SK-N-SH (cell line): ENCODE measurements at regions not wholly inside any gene's neighbourhood (a gene's known extent, or its start where the extent isn't known, plus 50 kb on each side); places are given as distances from the start of the nearest gene placed in this dataset.

ENCODE experiments used
- CTCF ChIA-PET: fragments of 300-600, 350-600 bp; formaldehyde crosslinking; extraction: SDS; loops from one replicate; lab custom pipeline; 2021; lab: Yijun Ruan, JAX
- POLR2A ChIA-PET: fragments of 350-600 bp; sonication (Branson Sonifier 250); formaldehyde crosslinking; extraction: SDS; loops from one replicate; lab custom pipeline; 2020; ENCODE audit warnings: antibody characterized with exemption, inconsistent platforms; lab: Yijun Ruan, JAX
- DNase-seq: peaks from one replicate; pipeline ENCODE4 v3.0.0; 2012
- H2AFZ ChIP-seq: fragments of 200-600 bp; sonication (generic); 2 replicates; pipeline ENCODE4 v1.8.1; 2016; ENCODE audit warnings: antibody characterized with exemption, mild to moderate bottlenecking, low read depth
- H3F3A ChIP-seq: fragments of 200-600 bp; sonication (generic); replicated peaks from 2 replicates; pipeline ENCODE3; 2016; ENCODE audit warnings: antibody characterized with exemption, mild to moderate bottlenecking; ENCODE audit not compliant: insufficient read depth
- H3K27ac ChIP-seq, 2 experiments: fragments of 200-500 bp in 1 of 2; fragments of 200-600 bp in 1 of 2; sonication (Bioruptor generic) in 1 of 2; sonication (generic), shearing (Covaris generic) in 1 of 2; 2 replicates each; pipeline versions ENCODE4 v1.5.1 to v1.6.1; 2014 to 2016; ENCODE audit warnings: low read depth in 2 of 2, inconsistent platforms in 1 of 2, low read length in 1 of 2, mild to moderate bottlenecking in 1 of 2, mixed read lengths in 1 of 2
- H3K27me3 ChIP-seq: fragments of 200-600 bp; sonication (generic), shearing (Covaris generic); 2 replicates; pipeline ENCODE4 v1.6.1; 2016; ENCODE audit warnings: mixed run types; ENCODE audit not compliant: insufficient read depth
- H3K36me3 ChIP-seq, 2 experiments: fragments of 200-500 bp in 1 of 2; fragments of 200-600 bp in 1 of 2; sonication (Bioruptor generic) in 1 of 2; sonication (generic) in 1 of 2; replicated peaks in 1 of 2; 2 replicates each; pipeline versions ENCODE3 to v1.5.1; 2014 to 2016; ENCODE audit warnings: low read length in 1 of 2, mild to moderate bottlenecking in 1 of 2; ENCODE audit not compliant: insufficient read depth in 2 of 2, control insufficient read depth in 1 of 2
- H3K4me1 ChIP-seq, 2 experiments: fragments of 200-500 bp in 1 of 2; fragments of 200-600 bp in 1 of 2; sonication (Bioruptor generic) in 1 of 2; sonication (generic), shearing (Covaris generic) in 1 of 2; 2 replicates each; pipeline versions ENCODE4 v1.5.1 to v1.6.1; 2014 to 2016; ENCODE audit warnings: low read depth in 1 of 2, low read length in 1 of 2, mixed run types in 1 of 2; ENCODE audit not compliant: insufficient read depth in 2 of 2, control insufficient read depth in 1 of 2
- H3K4me2 ChIP-seq: fragments of 200-600 bp; sonication (generic), shearing (Covaris generic); 2 replicates; pipeline ENCODE4 v1.6.1; 2017; ENCODE audit warnings: mixed run types
- H3K4me3 ChIP-seq, 2 experiments: fragments of 200-500 bp in 1 of 2; fragments of 200-600 bp in 1 of 2; sonication (Bioruptor generic) in 1 of 2; sonication (generic), shearing (Covaris generic) in 1 of 2; 2 replicates each; pipeline versions ENCODE4 v1.5.1 to v1.8.1; 2014 to 2016; ENCODE audit warnings: low read depth in 2 of 2, inconsistent platforms in 1 of 2, low read length in 1 of 2, mild to moderate bottlenecking in 1 of 2, mixed read lengths in 1 of 2, moderate library complexity in 1 of 2
- H3K79me2 ChIP-seq: fragments of 200-600 bp; sonication (generic); 2 replicates; pipeline ENCODE4 v1.8.1; 2017; ENCODE audit warnings: mild to moderate bottlenecking; ENCODE audit not compliant: insufficient read depth
- H3K9ac ChIP-seq: fragments of 200-600 bp; sonication (generic); 2 replicates; pipeline ENCODE4 v1.6.1; 2017; ENCODE audit warnings: mixed run types
- H3K9me2 ChIP-seq: fragments of 200-600 bp; sonication (generic); 2 replicates; pipeline ENCODE4 v1.6.1; 2017; ENCODE audit warnings: mixed run types
- H3K9me3 ChIP-seq: fragments of 200-600 bp; sonication (generic); 2 replicates; pipeline ENCODE4 v1.6.1; 2017; ENCODE audit warnings: mixed run types, mild to moderate bottlenecking, moderate library complexity
- H4K20me1 ChIP-seq: fragments of 200-600 bp; sonication (generic); 2 replicates; pipeline ENCODE4 v1.6.1; 2017; ENCODE audit warnings: mild to moderate bottlenecking, mixed run types; ENCODE audit not compliant: insufficient read depth
- CHD2 ChIP-seq: fragments of 150-350 bp; IDR thresholded peaks from 2 replicates; pipeline ENCODE4 v1.6.1; 2018; ENCODE audit warnings: low read length; ENCODE audit not compliant: partially characterized antibody
- EZH2phosphoT487 ChIP-seq: fragments of 200-600 bp; sonication (generic); IDR thresholded peaks from 2 replicates; pipeline ENCODE4 v1.6.1; 2017; ENCODE audit warnings: low read depth, mixed run types, mild to moderate bottlenecking, antibody characterized with exemption, moderate library complexity, borderline replicate concordance
- FOSL2 ChIP-seq: IDR thresholded peaks from 2 replicates; pipeline ENCODE4 v1.4.0; 2012; ENCODE audit warnings: low read depth, mild to moderate bottlenecking, moderate library complexity, borderline replicate concordance
- FOXJ3 ChIP-seq: sonication (generic); formaldehyde crosslinking; IDR thresholded peaks from 2 replicates; pipeline ENCODE4 v1.5.1; 2020; ENCODE audit warnings: mild to moderate bottlenecking, missing genetic modification reagents
- FOXM1 ChIP-seq: IDR thresholded peaks from 2 replicates; pipeline ENCODE4 v1.4.0; 2012; ENCODE audit warnings: low read depth, mild to moderate bottlenecking
- GATA2 ChIP-seq: sonication (generic); formaldehyde crosslinking; IDR thresholded peaks from 2 replicates; pipeline ENCODE4 v1.5.0; 2020; ENCODE audit warnings: mild to moderate bottlenecking, missing genetic modification reagents
- MEF2A ChIP-seq: IDR thresholded peaks from 2 replicates; pipeline ENCODE4 v1.4.0; 2012; ENCODE audit warnings: low read depth, borderline replicate concordance
- NFIC ChIP-seq: IDR thresholded peaks from 2 replicates; pipeline ENCODE4 v1.4.0; 2012; ENCODE audit warnings: borderline replicate concordance
- RAD21 ChIP-seq: IDR thresholded peaks from 2 replicates; pipeline ENCODE4 v1.6.1; 2012; ENCODE audit warnings: mild to moderate bottlenecking, low read length
- RCOR1 ChIP-seq: fragments of 150-350 bp; IDR thresholded peaks from 2 replicates; pipeline ENCODE4 v1.6.1; 2017; ENCODE audit warnings: antibody characterized with exemption, low read length
- TCF12 ChIP-seq: IDR thresholded peaks from 2 replicates; pipeline ENCODE4 v1.4.0; 2012
- TEAD4 ChIP-seq: IDR thresholded peaks from 2 replicates; pipeline ENCODE4 v1.4.0; 2012; ENCODE audit warnings: mild to moderate bottlenecking, borderline replicate concordance; ENCODE audit not compliant: insufficient read depth
- USF1 ChIP-seq: IDR thresholded peaks from 2 replicates; pipeline ENCODE4 v1.4.0; 2012; ENCODE audit warnings: low read depth, borderline replicate concordance
- YY1 ChIP-seq: IDR thresholded peaks from 2 replicates; pipeline ENCODE4 v1.4.0; 2012; ENCODE audit warnings: low read depth, mild to moderate bottlenecking
- ZBTB33 ChIP-seq: IDR thresholded peaks from 2 replicates; pipeline ENCODE4 v1.4.0; 2012; ENCODE audit warnings: low read depth, borderline replicate concordance
- WGBS: methylation state at CpG from one replicate; pipeline ENCODE4 v1.1.6; 2017; ENCODE audit warnings: low lambda C conversion rate; 5-methylcytosine and 5-hydroxymethylcytosine counted together
- TF ChIP-seq, protein P1 (sequence below): IDR thresholded peaks from 2 replicates; pipeline ENCODE4; 2012
- TF ChIP-seq, protein P2 (sequence below): fragments of 200-600 bp; sonication (generic); IDR thresholded peaks from 2 replicates; pipeline ENCODE4 v1.6.1; 2017; ENCODE audit warnings: antibody characterized with exemption, mild to moderate bottlenecking, moderate library complexity

- WGBS = 57% methylated on average over 9 of the region's 9 CpGs
These were observed 139.9 kb downstream of the SHANK2 start for GRCh38 chr11:71112454-71112853.

GRCh38 chr11:71109586-71109985 is 142.8 kb downstream of the SHANK2 start:
- WGBS = 79% methylated on average over 12 of the region's 13 CpGs
- CTCF ChIA-PET = interaction anchor here (1.1 kb wide), 1 partner anchor 77 kb away, joined by 3 read pairs; no protein-coding TSS in a partner anchor
- no peaks in the 10 kb centered on the region for H3K36me3 ChIP-seq
- no peak overlapping the region for H3K27ac ChIP-seq
- no peak overlapping the region for H2AFZ ChIP-seq
- no peaks in the 10 kb centered on the region for H3K79me2 ChIP-seq
- TF ChIP-seq MEF2A = no peak
- no peak for TF ChIP-seq ZBTB33
- no peak for TF ChIP-seq CHD2
- no peak for TF ChIP-seq TCF12
- no peak for TF ChIP-seq RAD21
- TF ChIP-seq NFIC = no peak
- no peak for TF ChIP-seq RCOR1
- TF ChIP-seq FOSL2 = no peak
- TF ChIP-seq YY1 = no peak
- no peak for TF ChIP-seq EZH2phosphoT487
- TF ChIP-seq USF1 = no peak
- no peak for TF ChIP-seq FOXJ3 (CRISPR knock-in tag)
- TF ChIP-seq, protein P1, sequence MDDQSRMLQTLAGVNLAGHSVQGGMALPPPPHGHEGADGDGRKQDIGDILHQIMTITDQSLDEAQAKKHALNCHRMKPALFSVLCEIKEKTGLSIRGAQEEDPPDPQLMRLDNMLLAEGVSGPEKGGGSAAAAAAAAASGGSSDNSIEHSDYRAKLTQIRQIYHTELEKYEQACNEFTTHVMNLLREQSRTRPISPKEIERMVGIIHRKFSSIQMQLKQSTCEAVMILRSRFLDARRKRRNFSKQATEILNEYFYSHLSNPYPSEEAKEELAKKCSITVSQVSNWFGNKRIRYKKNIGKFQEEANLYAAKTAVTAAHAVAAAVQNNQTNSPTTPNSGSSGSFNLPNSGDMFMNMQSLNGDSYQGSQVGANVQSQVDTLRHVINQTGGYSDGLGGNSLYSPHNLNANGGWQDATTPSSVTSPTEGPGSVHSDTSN = no peak
- TF ChIP-seq GATA2 (CRISPR knock-in tag) = no peak
- no peaks in the 10 kb centered on the region for H3K27me3 ChIP-seq
- H3K9me2 ChIP-seq = no peaks in the 10 kb centered on the region
- H3K4me3 ChIP-seq = no peak overlapping the region
- no peak overlapping the region for H3K9ac ChIP-seq
- no peak for DNase-seq
- no peaks in the 10 kb centered on the region; a peak in 1 of 4 replicates for H3K4me1 ChIP-seq
- H3F3A ChIP-seq = no peaks in the 10 kb centered on the region
- POLR2A ChIA-PET = no interaction called here
- H4K20me1 ChIP-seq = no peaks in the 10 kb centered on the region
- no peak overlapping the region for H3K4me2 ChIP-seq
- no peaks in the 10 kb centered on the region; the same call in 1 of the 2 replicates for H3K9me3 ChIP-seq

More at GRCh38 chr11:71112454-71112853, 139.9 kb downstream of the SHANK2 start:
- H3K4me3 ChIP-seq = no peak overlapping the region
- H3K79me2 ChIP-seq = no peaks in the 10 kb centered on the region
- no peaks in the 10 kb centered on the region for H3K36me3 ChIP-seq
- no peaks in the 10 kb centered on the region for H3F3A ChIP-seq
- ChIA-PET CTCF (no interaction called here), POLR2A (no interaction called here)
- H2AFZ ChIP-seq = no peak overlapping the region
- no peaks in the 10 kb centered on the region for H3K27me3 ChIP-seq
- no peak overlapping the region for H3K4me2 ChIP-seq
- no peak overlapping the region for H3K27ac ChIP-seq
- H3K9ac ChIP-seq = no peak overlapping the region
- no peak for DNase-seq
- no peaks in the 10 kb centered on the region; the same call in 1 of the 2 replicates for H3K9me3 ChIP-seq
- TF ChIP-seq, protein P2, sequence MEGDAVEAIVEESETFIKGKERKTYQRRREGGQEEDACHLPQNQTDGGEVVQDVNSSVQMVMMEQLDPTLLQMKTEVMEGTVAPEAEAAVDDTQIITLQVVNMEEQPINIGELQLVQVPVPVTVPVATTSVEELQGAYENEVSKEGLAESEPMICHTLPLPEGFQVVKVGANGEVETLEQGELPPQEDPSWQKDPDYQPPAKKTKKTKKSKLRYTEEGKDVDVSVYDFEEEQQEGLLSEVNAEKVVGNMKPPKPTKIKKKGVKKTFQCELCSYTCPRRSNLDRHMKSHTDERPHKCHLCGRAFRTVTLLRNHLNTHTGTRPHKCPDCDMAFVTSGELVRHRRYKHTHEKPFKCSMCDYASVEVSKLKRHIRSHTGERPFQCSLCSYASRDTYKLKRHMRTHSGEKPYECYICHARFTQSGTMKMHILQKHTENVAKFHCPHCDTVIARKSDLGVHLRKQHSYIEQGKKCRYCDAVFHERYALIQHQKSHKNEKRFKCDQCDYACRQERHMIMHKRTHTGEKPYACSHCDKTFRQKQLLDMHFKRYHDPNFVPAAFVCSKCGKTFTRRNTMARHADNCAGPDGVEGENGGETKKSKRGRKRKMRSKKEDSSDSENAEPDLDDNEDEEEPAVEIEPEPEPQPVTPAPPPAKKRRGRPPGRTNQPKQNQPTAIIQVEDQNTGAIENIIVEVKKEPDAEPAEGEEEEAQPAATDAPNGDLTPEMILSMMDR = no peak
- TF ChIP-seq RAD21 (no peak), CHD2 (no peak), YY1 (no peak), FOXM1 (no peak), RCOR1 (no peak), TEAD4 (no peak)
- TF ChIP-seq, all 33 proteins: peak for 0
- H3K4me1 ChIP-seq = no peaks in the 10 kb centered on the region; a peak in 1 of 4 replicates
- H3K9me2 ChIP-seq = no peaks in the 10 kb centered on the region
- no peaks in the 10 kb centered on the region for H4K20me1 ChIP-seq
